PC-3 (cell line): ENCODE measurements at regions not wholly inside any gene's neighbourhood (a gene's known extent, or its start where the extent isn't known, plus 50 kb on each side); places are given as distances from the start of the nearest gene placed in this dataset.

Experiments used
- CTCF ChIP-seq: fragments of 300-600 bp; sonication (generic); conservative IDR thresholded peaks from 2 replicates; pipeline ENCODE4 v1.5.1; 2017; ENCODE audit warnings: antibody characterized with exemption, low read depth, mild to moderate bottlenecking, low read length
- EZH2phosphoT487 ChIP-seq: fragments of 300-600 bp; sonication (generic); IDR thresholded peaks from 2 replicates; pipeline ENCODE4 v1.6.1; 2018; ENCODE audit warnings: mild to moderate bottlenecking, antibody characterized with exemption, low read length, borderline replicate concordance

DNA sequence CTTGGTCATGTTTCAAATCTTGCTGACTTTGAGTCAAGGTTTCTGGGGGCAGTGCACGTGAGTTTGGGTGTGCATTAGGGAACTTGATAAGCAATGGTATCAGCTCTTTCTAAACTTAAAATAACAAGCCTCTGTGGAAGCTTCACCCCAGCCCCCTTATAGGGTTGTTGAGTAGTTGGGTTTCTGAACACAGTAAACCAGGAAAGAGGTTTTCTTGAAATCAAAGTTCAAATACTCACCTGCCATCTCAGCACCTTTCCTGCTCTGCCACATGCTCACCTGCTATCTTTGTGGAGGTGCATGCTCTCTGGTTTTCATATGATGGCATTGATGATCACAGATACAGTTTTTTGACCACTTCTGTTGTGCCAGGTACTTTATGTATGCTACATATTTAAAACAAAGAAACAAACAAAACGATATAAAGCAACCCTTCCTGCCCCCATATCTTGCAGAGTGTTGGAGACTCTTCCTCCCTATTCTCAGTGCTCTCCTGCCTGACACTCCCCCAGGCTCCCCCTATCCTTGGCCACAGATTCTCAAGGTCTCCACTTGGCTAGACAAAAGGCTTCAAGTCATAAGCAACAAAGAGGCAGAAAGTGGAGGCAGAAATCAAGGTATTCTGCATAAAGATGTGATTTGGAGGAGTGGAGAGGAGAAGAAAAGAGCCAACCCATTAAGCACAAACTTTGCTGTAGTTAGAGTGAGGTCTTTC lies 360.6 kb downstream of the CYRIA start:
- TF ChIP-seq EZH2phosphoT487 = no peak
- no peak for TF ChIP-seq CTCF
